ENCODE measurements at regions not wholly inside any gene's neighbourhood (a gene's known extent, or its start where the extent isn't known, plus 50 kb on each side); places are given as distances from the start of the nearest gene placed in this dataset.

DNA sequence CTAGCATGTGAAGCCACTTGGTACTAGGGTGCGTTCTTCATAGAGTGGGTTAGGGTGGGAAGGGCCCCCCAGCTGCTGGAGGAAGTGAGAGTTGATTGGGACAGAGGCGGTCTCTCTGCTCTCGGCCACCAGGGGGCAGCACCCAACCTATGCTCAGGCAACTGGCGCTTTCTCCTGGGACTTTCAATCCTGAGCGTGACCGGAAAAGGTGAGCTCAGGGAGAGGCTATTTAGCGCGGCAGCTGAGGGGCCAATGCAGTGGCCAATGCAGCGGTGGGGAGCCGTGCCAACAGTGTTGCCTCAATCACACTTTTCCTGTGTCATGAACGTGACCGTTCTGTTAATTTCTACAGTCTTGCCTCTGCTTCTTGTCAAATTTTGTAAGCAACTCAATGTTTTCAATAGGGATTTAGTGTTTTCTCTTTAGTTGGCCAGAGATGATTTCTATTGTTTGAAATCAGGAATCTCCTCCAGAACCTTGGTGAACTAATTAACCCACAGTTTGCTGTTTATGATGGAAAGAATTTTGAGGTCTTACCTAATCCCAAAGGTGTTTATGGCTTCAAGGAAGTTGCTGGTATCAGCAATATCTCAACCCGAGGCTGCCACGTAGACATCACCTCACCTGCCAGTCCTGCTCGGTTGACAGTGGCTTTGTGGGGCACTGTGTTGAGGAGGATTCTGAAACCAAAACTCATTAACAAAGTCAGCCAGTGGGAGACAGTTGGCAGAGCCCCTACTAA is 67.9 kb upstream of the PDZD8 start:
- ChIA-PET SMC1A (ENCODE audit: uncharacterized antibody, unreplicated experiment) (interaction anchor here (0.6 to 2.9 kb wide), 24 partner anchors 9 to 797 kb away, joined by 3 to 19 read pairs (median 4); no protein-coding TSS in a partner anchor), RAD21 (ENCODE audit: unreplicated experiment) (interaction anchor here (0.6 to 3.3 kb wide), 24 partner anchors 9 to 816 kb away, joined by 3 to 19 read pairs (median 5); no protein-coding TSS in a partner anchor), CTCF (interaction anchor here (0.6 to 4.3 kb wide), 36 partner anchors 9 to 817 kb away, joined by 3 to 65 read pairs (median 5); no protein-coding TSS in a partner anchor), POLR2A (interaction anchor here (1.1 to 1.4 kb wide), 2 partner anchors 8 to 52 kb away, joined by 3 read pairs; no protein-coding TSS in a partner anchor)
- Histone ChIP-seq H3K36me3 (ENCODE audit: control insufficient read depth in 2 of 2, insufficient read depth in 2 of 2, low read length in 1 of 2) (no peaks in the 10 kb centered on the region), H3K79me2 (ENCODE audit: control insufficient read depth, insufficient read depth, low read length) (no peaks in the 10 kb centered on the region), H3K9ac (ENCODE audit: control insufficient read depth, insufficient read depth, low read length) (no peak overlapping the region), H3K4me2 (ENCODE audit: control insufficient read depth, insufficient read depth) (no peak overlapping the region), H3K27ac (ENCODE audit: control insufficient read depth, insufficient read depth) (no peak overlapping the region), H3K27me3 (replicated peaks in 1 of 2; ENCODE audit: control insufficient read depth in 2 of 2, insufficient read depth in 2 of 2, low read length in 1 of 2) (no peaks in the 10 kb centered on the region; a peak in 1 of 4 replicates), H4K20me1 (ENCODE audit: control insufficient read depth, insufficient read depth) (no peaks in the 10 kb centered on the region), H3K4me3 (no peak overlapping the region), H3K9me3 (replicated peaks; ENCODE audit: control insufficient read depth, insufficient read depth, low read length) (no peaks in the 10 kb centered on the region; the same call in 2 of the 3 replicates), H2AFZ (ENCODE audit: control insufficient read depth, low read depth, low read length) (no peak overlapping the region; the same call in 1 of the 2 replicates), H3K4me1 (ENCODE audit: control insufficient read depth, insufficient read depth, low read length) (0 out of 2 replicates have a peak, but pooled peaks cover 5% of the 10 kb centered on the region)
- WGBS (ENCODE audit: insufficient coverage, insufficient replicate concordance, low lambda C conversion rate, missing lambda C conversion rate) = 8% methylated on average over 15 of the region's 15 CpGs
- in situ Hi-C loops (cut with MboI) (no loop called here), intact Hi-C loops (cut with micrococcal nuclease; ENCODE audit: unreplicated experiment) (loop anchor here (5.0 kb wide), 2 partner anchors 226 to 799 kb away; no protein-coding TSS in a partner anchor)
- TF ChIP-seq MYC (IDR thresholded peaks at IDR 0.05; ENCODE audit: insufficient read depth, insufficient read length, insufficient replicate concordance, low read length, severe bottlenecking) (no peak), BHLHE40 (IDR thresholded peaks at IDR 0.05; ENCODE audit: borderline replicate concordance in 1 of 2, low read depth in 2 of 2, low read length in 1 of 2) (peak; percentile 58 to 81; a peak in 3 of 4 replicates), SRF (IDR thresholded peaks at IDR 0.05; ENCODE audit: low read depth in 2 of 2, low read length in 2 of 2) (no peak), ATF7 (IDR thresholded peaks at IDR 0.05; ENCODE audit: low read depth) (peak; percentile 12; the same call in 1 of the 2 replicates), FOXK2 (IDR thresholded peaks at IDR 0.05) (no peak), DPF2 (IDR thresholded peaks at IDR 0.05) (peak; percentile 65; the same call in 1 of the 2 replicates), IKZF1 (conservative IDR thresholded peaks at IDR 0.05) (peak; percentile 53; the same call in 1 of the 2 replicates), SMC3 (IDR thresholded peaks at IDR 0.05; ENCODE audit: borderline replicate concordance, low read length) (peak; percentile 51; the same call in 1 of the 2 replicates), MTA2 (IDR thresholded peaks at IDR 0.05; ENCODE audit: low read depth) (0 out of 2 replicates have a peak, but pooled peaks have one; percentile 21), NR2F1 (conservative IDR thresholded peaks at IDR 0.05) (no peak), IKZF2 (IDR thresholded peaks at IDR 0.05) (peak in 1 of 2 experiments; percentile 35; a peak in 1 of 4 replicates), RAD21 (IDR thresholded peaks at IDR 0.05; ENCODE audit: insufficient read depth, low read depth, low read length) (peak; percentile 35), SPI1 (IDR thresholded peaks at IDR 0.05; ENCODE audit: borderline replicate concordance, insufficient read depth, low read depth, low read length) (peak; percentile 68; the same call in 1 of the 2 replicates), MEF2B (IDR thresholded peaks at IDR 0.05; ENCODE audit: partially characterized antibody, poor library complexity, severe bottlenecking) (peak; percentile 14)
- TF ChIP-seq, protein P1, sequence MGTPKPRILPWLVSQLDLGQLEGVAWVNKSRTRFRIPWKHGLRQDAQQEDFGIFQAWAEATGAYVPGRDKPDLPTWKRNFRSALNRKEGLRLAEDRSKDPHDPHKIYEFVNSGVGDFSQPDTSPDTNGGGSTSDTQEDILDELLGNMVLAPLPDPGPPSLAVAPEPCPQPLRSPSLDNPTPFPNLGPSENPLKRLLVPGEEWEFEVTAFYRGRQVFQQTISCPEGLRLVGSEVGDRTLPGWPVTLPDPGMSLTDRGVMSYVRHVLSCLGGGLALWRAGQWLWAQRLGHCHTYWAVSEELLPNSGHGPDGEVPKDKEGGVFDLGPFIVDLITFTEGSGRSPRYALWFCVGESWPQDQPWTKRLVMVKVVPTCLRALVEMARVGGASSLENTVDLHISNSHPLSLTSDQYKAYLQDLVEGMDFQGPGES (IDR thresholded peaks at IDR 0.05) = 0 out of 2 replicates have a peak, but pooled peaks have one; percentile 31
- TF ChIP-seq, protein P2, sequence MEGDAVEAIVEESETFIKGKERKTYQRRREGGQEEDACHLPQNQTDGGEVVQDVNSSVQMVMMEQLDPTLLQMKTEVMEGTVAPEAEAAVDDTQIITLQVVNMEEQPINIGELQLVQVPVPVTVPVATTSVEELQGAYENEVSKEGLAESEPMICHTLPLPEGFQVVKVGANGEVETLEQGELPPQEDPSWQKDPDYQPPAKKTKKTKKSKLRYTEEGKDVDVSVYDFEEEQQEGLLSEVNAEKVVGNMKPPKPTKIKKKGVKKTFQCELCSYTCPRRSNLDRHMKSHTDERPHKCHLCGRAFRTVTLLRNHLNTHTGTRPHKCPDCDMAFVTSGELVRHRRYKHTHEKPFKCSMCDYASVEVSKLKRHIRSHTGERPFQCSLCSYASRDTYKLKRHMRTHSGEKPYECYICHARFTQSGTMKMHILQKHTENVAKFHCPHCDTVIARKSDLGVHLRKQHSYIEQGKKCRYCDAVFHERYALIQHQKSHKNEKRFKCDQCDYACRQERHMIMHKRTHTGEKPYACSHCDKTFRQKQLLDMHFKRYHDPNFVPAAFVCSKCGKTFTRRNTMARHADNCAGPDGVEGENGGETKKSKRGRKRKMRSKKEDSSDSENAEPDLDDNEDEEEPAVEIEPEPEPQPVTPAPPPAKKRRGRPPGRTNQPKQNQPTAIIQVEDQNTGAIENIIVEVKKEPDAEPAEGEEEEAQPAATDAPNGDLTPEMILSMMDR (IDR thresholded peaks at IDR 0.05 in 2 of 3, conservative IDR thresholded peaks at IDR 0.05 in 1 of 3; ENCODE audit: control insufficient read depth in 2 of 3, extremely low read depth in 1 of 3, insufficient read depth in 1 of 3, low read depth in 3 of 3, low read length in 3 of 3) = peak; percentile 70 to 80 (median 79)
- DNase-seq (ENCODE audit: low read depth, low spot score) (peak; percentile 16), ATAC-seq (peak; percentile 90), FAIRE-seq (peak; percentile 81)
- no TSS peak for BruUV-seq (replicated peaks)
